ENCODE measurements at regions not wholly inside any gene's neighbourhood (a gene's known extent, or its start where the extent isn't known, plus 50 kb on each side); places are given as distances from the start of the nearest gene placed in this dataset.

DNA sequence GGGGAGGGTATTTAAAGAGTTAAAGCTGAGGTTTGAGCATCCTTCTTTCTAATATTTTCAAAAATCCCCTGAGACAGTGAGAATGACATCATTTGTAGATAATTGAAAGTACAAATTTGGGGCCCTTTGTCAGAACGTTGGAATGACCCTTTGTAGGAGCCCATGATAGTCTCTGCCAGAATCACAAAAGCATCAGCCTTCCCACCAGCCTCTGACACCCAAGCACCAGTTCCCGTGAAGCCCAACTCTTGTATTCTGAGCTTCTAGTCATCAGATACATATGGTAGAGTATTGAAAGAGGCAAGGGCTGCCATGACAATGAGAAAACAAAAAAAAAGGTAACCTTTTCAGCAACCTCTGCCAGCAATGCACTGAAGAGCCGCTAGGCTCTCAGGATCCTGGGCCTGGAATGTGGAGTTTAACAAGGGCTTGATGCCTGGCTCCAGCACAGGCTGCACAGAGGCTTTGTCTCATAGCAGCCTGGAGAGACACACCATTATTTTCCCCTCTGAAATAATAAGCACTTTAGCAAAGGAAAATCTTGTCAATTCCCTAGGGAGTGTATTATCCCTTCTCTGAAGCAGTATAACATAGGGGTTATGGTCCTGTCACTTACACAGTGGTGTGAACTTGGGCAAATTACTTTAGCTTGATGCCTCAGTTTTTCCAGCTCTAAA, 114.4 kb downstream of the ZNF608 start:
- H3K4me3 ChIP-seq, result no peak overlapping the region
- intact Hi-C loops (cut with DNase I; ENCODE audit: low total_unique reads), result no loop called here
- no peak for TF ChIP-seq POLR2A (IDR thresholded peaks at IDR 0.05)
- TF ChIP-seq EP300 (IDR thresholded peaks at IDR 0.05), result no peak
- TF ChIP-seq POLR2AphosphoS5 (IDR thresholded peaks at IDR 0.05), result no peak
- TF ChIP-seq, protein P1, sequence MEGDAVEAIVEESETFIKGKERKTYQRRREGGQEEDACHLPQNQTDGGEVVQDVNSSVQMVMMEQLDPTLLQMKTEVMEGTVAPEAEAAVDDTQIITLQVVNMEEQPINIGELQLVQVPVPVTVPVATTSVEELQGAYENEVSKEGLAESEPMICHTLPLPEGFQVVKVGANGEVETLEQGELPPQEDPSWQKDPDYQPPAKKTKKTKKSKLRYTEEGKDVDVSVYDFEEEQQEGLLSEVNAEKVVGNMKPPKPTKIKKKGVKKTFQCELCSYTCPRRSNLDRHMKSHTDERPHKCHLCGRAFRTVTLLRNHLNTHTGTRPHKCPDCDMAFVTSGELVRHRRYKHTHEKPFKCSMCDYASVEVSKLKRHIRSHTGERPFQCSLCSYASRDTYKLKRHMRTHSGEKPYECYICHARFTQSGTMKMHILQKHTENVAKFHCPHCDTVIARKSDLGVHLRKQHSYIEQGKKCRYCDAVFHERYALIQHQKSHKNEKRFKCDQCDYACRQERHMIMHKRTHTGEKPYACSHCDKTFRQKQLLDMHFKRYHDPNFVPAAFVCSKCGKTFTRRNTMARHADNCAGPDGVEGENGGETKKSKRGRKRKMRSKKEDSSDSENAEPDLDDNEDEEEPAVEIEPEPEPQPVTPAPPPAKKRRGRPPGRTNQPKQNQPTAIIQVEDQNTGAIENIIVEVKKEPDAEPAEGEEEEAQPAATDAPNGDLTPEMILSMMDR (IDR thresholded peaks at IDR 0.05), result no peak
- no peak for DNase-seq
- H3K27me3 ChIP-seq, result no peaks in the 10 kb centered on the region
- H3K36me3 ChIP-seq, result peaks cover 0 to under 1% (median under 1%) of the 10 kb centered on the region in 4 donors
- peaks cover 0 to 18% (median 11%) of the 10 kb centered on the region in 4 donors for H3K4me1 ChIP-seq
- H3K9me3 ChIP-seq, result no peaks in the 10 kb centered on the region
- 66 to 74% (median 72%) methylated on average over 3 of the region's 3 CpGs for WGBS, 5 donors
- no peak overlapping the region for H3K27ac ChIP-seq

DNA sequence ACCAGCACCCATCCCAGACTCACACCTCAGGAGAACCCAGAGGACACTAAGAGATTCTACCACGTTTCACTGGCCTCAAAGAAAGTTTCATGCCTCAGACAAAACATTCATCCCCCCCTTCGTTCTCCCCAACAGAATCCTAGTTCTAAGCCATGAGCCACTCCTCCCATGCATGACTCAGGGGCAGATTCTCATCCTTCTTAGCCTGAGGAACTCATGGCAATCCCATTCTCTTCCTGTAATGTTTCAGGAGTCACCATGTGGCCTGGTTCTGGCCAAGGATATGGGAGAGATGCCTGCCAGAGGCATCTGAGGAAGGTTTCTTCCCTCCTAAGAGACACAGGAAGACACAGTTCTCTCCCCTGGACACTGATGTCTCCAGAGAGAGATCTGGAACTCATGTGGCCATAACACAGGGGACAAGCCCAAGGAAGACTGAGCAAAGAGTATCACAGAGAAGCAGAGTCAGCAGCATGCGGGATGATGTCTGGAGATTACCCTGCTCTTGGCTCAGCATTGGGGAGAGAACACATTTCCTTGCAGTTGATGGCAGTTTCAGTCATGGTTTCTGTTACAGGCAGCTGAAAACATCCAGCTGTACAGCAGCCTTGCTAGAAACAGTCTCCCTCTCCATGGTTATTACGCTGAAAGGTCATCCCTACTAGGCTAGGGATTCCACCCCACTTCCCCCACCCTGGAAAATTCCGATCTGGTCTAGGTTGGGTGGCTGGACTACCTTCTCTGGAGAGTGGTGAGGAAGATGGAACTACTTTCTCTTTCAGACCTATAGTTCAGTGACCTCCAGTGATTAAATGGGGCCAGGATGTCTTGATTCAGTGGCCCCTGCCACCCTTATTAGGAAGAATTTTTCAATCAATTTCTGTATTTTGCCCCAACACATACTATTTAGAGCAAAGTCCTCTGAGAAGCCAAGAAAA, 115.4 kb downstream of the ZNF608 start:
- Histone ChIP-seq H3K4me3 (no peak overlapping the region), H3K27me3 (no peaks in the 10 kb centered on the region), H3K27ac (no peak overlapping the region), H3K9me3 (no peaks in the 10 kb centered on the region), H3K36me3 (no peaks in the 10 kb centered on the region), H3K4me1 (peaks cover 0 to 18% (median 11%) of the 10 kb centered on the region in 4 donors)
- WGBS, 5 donors, result 70 to 91% (median 71%) methylated on average over 5 of the region's 5 CpGs
- intact Hi-C loops (cut with DNase I; ENCODE audit: low total_unique reads), result no loop called here
- peak in 1 of 2 donors; percentile 41 for DNase-seq
- TF ChIP-seq, protein P1 (IDR thresholded peaks at IDR 0.05), result no peak
- TF ChIP-seq POLR2AphosphoS5 (IDR thresholded peaks at IDR 0.05) (no peak), POLR2A (IDR thresholded peaks at IDR 0.05) (no peak), EP300 (IDR thresholded peaks at IDR 0.05) (no peak)

DNA sequence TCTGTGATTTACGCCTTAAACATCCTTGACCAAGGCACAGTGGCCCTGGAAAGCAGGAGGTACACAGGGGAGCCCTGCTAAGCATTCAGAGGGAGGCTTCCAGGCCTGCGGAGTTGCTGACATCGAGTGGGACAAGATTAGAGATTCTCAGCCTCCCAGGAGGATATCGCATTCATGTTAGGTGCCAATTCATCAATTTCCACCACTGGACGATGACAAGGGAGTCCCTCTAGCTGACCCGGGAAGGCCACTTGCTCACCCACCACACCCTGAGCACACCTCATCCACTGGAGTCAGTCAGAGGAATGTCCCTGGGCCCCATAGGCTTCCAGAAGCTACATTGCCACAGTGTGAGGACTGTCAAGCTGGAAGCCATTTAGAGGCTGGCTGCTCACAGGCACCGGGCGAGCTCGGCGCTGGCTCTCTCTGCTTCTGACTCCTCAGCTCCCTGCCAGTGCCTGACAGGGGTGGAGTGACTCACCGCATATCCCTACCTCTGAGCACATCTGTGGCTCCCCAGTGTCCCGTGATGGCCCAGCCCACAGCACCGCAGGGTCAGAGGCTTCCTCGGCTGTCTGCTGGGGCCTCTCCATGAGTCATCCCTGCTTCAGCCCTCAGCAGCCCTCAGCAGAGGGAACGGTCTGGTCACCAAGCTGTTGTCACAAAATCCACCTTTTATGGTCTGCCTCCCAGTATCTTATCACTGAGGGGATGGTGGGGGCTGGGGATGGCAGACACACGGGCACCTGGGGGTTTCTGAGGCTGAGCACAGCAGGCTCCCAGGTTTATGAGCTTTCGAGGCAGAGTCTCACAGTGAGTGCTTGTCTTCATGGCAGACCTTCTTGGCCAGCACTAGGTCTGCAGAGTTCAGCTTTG, 117.5 kb downstream of the ZNF608 start:
- peak in 1 of 2 donors; percentile 45 for DNase-seq
- Histone ChIP-seq H3K36me3 (no peaks in the 10 kb centered on the region), H3K4me1 (peaks cover 0 to 1% (median under 1%) of the 10 kb centered on the region in 4 donors), H3K4me3 (no peak overlapping the region), H3K27me3 (no peaks in the 10 kb centered on the region), H3K27ac (no peak overlapping the region), H3K9me3 (no peaks in the 10 kb centered on the region)
- WGBS, 5 donors, result 74 to 86% (median 80%) methylated on average over 15 to 17 of the region's 17 CpGs
- TF ChIP-seq, protein P1 (IDR thresholded peaks at IDR 0.05), result no peak
- no peak for TF ChIP-seq POLR2AphosphoS5 (IDR thresholded peaks at IDR 0.05)
- intact Hi-C loops (cut with DNase I; ENCODE audit: low total_unique reads), result no loop called here

Measured in stomach (tissue), 8 donors.